MM.1S (cell line): ENCODE measurements at regions not wholly inside any gene's neighbourhood (a gene's known extent, or its start where the extent isn't known, plus 50 kb on each side); places are given as distances from the start of the nearest gene placed in this dataset.

Source experiments
- CTCF ChIP-seq: fragments of 300-600 bp; sonication (generic); IDR thresholded peaks from 2 replicates; pipeline ENCODE4 v1.5.1; 2016; ENCODE audit warnings: antibody characterized with exemption, low read length, mixed read lengths
- EZH2 ChIP-seq: fragments of 300-600 bp; sonication (generic); optimal IDR thresholded peaks from 2 replicates; pipeline ENCODE3; 2017; ENCODE audit warnings: low read depth, mild to moderate bottlenecking, antibody characterized with exemption, low read length, mixed read lengths
- EZH2phosphoT487 ChIP-seq: fragments of 300-600 bp; sonication (generic); IDR thresholded peaks from 2 replicates; pipeline ENCODE4 v1.6.1; 2018; ENCODE audit warnings: antibody characterized with exemption, low read length

GRCh38 chr6:160882791-160883279 is 108.7 kb upstream of the MAP3K4 start:
- TF ChIP-seq CTCF (no peak), EZH2phosphoT487 (no peak), EZH2 (no peak)
